ENCODE measurements at regions not wholly inside any gene's neighbourhood (a gene's known extent, or its start where the extent isn't known, plus 50 kb on each side); places are given as distances from the start of the nearest gene placed in this dataset.

GRCh38 chr15:29913528-29914135 lies 91.4 kb upstream of the TJP1 start:
- TF ChIP-seq, protein P1, sequence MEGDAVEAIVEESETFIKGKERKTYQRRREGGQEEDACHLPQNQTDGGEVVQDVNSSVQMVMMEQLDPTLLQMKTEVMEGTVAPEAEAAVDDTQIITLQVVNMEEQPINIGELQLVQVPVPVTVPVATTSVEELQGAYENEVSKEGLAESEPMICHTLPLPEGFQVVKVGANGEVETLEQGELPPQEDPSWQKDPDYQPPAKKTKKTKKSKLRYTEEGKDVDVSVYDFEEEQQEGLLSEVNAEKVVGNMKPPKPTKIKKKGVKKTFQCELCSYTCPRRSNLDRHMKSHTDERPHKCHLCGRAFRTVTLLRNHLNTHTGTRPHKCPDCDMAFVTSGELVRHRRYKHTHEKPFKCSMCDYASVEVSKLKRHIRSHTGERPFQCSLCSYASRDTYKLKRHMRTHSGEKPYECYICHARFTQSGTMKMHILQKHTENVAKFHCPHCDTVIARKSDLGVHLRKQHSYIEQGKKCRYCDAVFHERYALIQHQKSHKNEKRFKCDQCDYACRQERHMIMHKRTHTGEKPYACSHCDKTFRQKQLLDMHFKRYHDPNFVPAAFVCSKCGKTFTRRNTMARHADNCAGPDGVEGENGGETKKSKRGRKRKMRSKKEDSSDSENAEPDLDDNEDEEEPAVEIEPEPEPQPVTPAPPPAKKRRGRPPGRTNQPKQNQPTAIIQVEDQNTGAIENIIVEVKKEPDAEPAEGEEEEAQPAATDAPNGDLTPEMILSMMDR (IDR thresholded peaks at IDR 0.05) = no peak
- TF ChIP-seq POLR2A (IDR thresholded peaks at IDR 0.05) = no peak

Data from Peyer's patch (tissue), 4 donors.